ENCODE measurements at regions not wholly inside any gene's neighbourhood (a gene's known extent, or its start where the extent isn't known, plus 50 kb on each side); places are given as distances from the start of the nearest gene placed in this dataset.

- intact Hi-C loops (cut with micrococcal nuclease): no loop called here
- CTCF ChIA-PET: no interaction called here
- Mint-ChIP-seq H3K27ac (no peak overlapping the region), H3K27me3 (ENCODE audit: low read depth) (peaks cover 8% of the 10 kb centered on the region), H3K4me3 (no peak overlapping the region), H3K9me3 (peaks cover 2% of the 10 kb centered on the region), H3K4me1 (ENCODE audit: low read depth) (no peaks in the 10 kb centered on the region), H3K36me3 (ENCODE audit: low read depth) (no peaks in the 10 kb centered on the region)
- DNase-seq: no peak
Observed at GRCh38 chr2:221077799-221078198, 494.3 kb downstream of the EPHA4 start.

GRCh38 chr2:221085341-221085900 is 486.7 kb downstream of the EPHA4 start:
- Mint-ChIP-seq H3K36me3 (ENCODE audit: low read depth) (no peaks in the 10 kb centered on the region), H3K27ac (no peak overlapping the region), H3K4me1 (ENCODE audit: low read depth) (no peaks in the 10 kb centered on the region), H3K4me3 (no peak overlapping the region), H3K27me3 (ENCODE audit: low read depth) (no peaks in the 10 kb centered on the region), H3K9me3 (no peaks in the 10 kb centered on the region)
- DNase-seq: no peak
- CTCF ChIA-PET: no interaction called here
- intact Hi-C loops (cut with micrococcal nuclease): no loop called here

GRCh38 chr2:221085936-221086335 is 486.2 kb downstream of the EPHA4 start:
- DNase-seq: no peak
- no peaks in the 10 kb centered on the region for H3K36me3 Mint-ChIP-seq (ENCODE audit: low read depth)
- no peaks in the 10 kb centered on the region for H3K27me3 Mint-ChIP-seq (ENCODE audit: low read depth)
- no peaks in the 10 kb centered on the region for H3K4me1 Mint-ChIP-seq (ENCODE audit: low read depth)
- H3K4me3 Mint-ChIP-seq: no peak overlapping the region
- no peak overlapping the region for H3K27ac Mint-ChIP-seq
- intact Hi-C loops (cut with micrococcal nuclease): no loop called here
- H3K9me3 Mint-ChIP-seq: peaks cover under 1% of the 10 kb centered on the region
- CTCF ChIA-PET: no interaction called here

GRCh38 chr2:221087779-221088178 is 484.3 kb downstream of the EPHA4 start:
- CTCF ChIA-PET: no interaction called here
- Mint-ChIP-seq H3K36me3 (ENCODE audit: low read depth) (no peaks in the 10 kb centered on the region), H3K9me3 (peaks cover 2% of the 10 kb centered on the region), H3K27ac (no peak overlapping the region), H3K27me3 (ENCODE audit: low read depth) (peaks cover 2% of the 10 kb centered on the region), H3K4me3 (no peak overlapping the region), H3K4me1 (ENCODE audit: low read depth) (no peaks in the 10 kb centered on the region)
- DNase-seq: no peak
- intact Hi-C loops (cut with micrococcal nuclease): no loop called here

GRCh38 chr2:221088506-221088905 is 483.6 kb downstream of the EPHA4 start:
- no peak for DNase-seq
- Mint-ChIP-seq H3K36me3 (ENCODE audit: low read depth) (no peaks in the 10 kb centered on the region), H3K27ac (no peak overlapping the region), H3K27me3 (ENCODE audit: low read depth) (peaks cover 2% of the 10 kb centered on the region), H3K9me3 (peaks cover 2% of the 10 kb centered on the region), H3K4me3 (no peak overlapping the region), H3K4me1 (ENCODE audit: low read depth) (no peaks in the 10 kb centered on the region)
- CTCF ChIA-PET: interaction anchor here (0.9 kb wide), 1 partner anchor 48 kb away, joined by 3 read pairs; no protein-coding TSS in a partner anchor
- intact Hi-C loops (cut with micrococcal nuclease): no loop called here

- CTCF ChIA-PET: no interaction called here
- H3K27ac Mint-ChIP-seq: no peak overlapping the region
- no peaks in the 10 kb centered on the region for H3K36me3 Mint-ChIP-seq (ENCODE audit: low read depth)
- intact Hi-C loops (cut with micrococcal nuclease): no loop called here
- no peaks in the 10 kb centered on the region for H3K4me1 Mint-ChIP-seq (ENCODE audit: low read depth)
- peaks cover 2% of the 10 kb centered on the region for H3K9me3 Mint-ChIP-seq
- DNase-seq: no peak
- peaks cover 2% of the 10 kb centered on the region for H3K27me3 Mint-ChIP-seq (ENCODE audit: low read depth)
- H3K4me3 Mint-ChIP-seq: no peak overlapping the region
Observed at GRCh38 chr2:221095356-221095755, 476.7 kb downstream of the EPHA4 start.

- Mint-ChIP-seq H3K27me3 (ENCODE audit: low read depth) (peaks cover 7% of the 10 kb centered on the region), H3K9me3 (no peaks in the 10 kb centered on the region), H3K4me1 (ENCODE audit: low read depth) (no peaks in the 10 kb centered on the region), H3K4me3 (no peak overlapping the region), H3K36me3 (ENCODE audit: low read depth) (no peaks in the 10 kb centered on the region), H3K27ac (no peak overlapping the region)
- DNase-seq: no peak
- intact Hi-C loops (cut with micrococcal nuclease): no loop called here
- CTCF ChIA-PET: no interaction called here
Observed at GRCh38 chr2:221096706-221097567, 475.2 kb downstream of the EPHA4 start.

- Mint-ChIP-seq H3K9me3 (no peaks in the 10 kb centered on the region), H3K4me1 (ENCODE audit: low read depth) (no peaks in the 10 kb centered on the region), H3K27ac (no peak overlapping the region), H3K36me3 (ENCODE audit: low read depth) (no peaks in the 10 kb centered on the region), H3K27me3 (ENCODE audit: low read depth) (peaks cover 7% of the 10 kb centered on the region), H3K4me3 (no peak overlapping the region)
- CTCF ChIA-PET: interaction anchor here (1.0 kb wide), 1 partner anchor 37 kb away, joined by 3 read pairs; no protein-coding TSS in a partner anchor
- intact Hi-C loops (cut with micrococcal nuclease): no loop called here
- DNase-seq: no peak
Observed at GRCh38 chr2:221097568-221097915, 474.6 kb downstream of the EPHA4 start.

GRCh38 chr2:221097949-221098348 is 474.2 kb downstream of the EPHA4 start:
- H3K36me3 Mint-ChIP-seq (ENCODE audit: low read depth): no peaks in the 10 kb centered on the region
- H3K27me3 Mint-ChIP-seq (ENCODE audit: low read depth): peaks cover 5% of the 10 kb centered on the region
- CTCF ChIA-PET: interaction anchor here (1.0 kb wide), 1 partner anchor 36 kb away, joined by 3 read pairs; no protein-coding TSS in a partner anchor
- H3K4me1 Mint-ChIP-seq (ENCODE audit: low read depth): no peaks in the 10 kb centered on the region
- no peaks in the 10 kb centered on the region for H3K9me3 Mint-ChIP-seq
- no peak for DNase-seq
- no peak overlapping the region for H3K27ac Mint-ChIP-seq
- H3K4me3 Mint-ChIP-seq: no peak overlapping the region
- intact Hi-C loops (cut with micrococcal nuclease): no loop called here

GRCh38 chr2:221100467-221101089 is 471.5 kb downstream of the EPHA4 start:
- CTCF ChIA-PET: no interaction called here
- Mint-ChIP-seq H3K27ac (no peak overlapping the region), H3K36me3 (ENCODE audit: low read depth) (no peaks in the 10 kb centered on the region), H3K4me3 (no peak overlapping the region), H3K9me3 (no peaks in the 10 kb centered on the region), H3K27me3 (ENCODE audit: low read depth) (peaks cover 15% of the 10 kb centered on the region), H3K4me1 (ENCODE audit: low read depth) (no peaks in the 10 kb centered on the region)
- intact Hi-C loops (cut with micrococcal nuclease): loop anchor here (10.0 kb wide), 1 partner anchor 474 kb away; the partner anchor contains the start of gene EPHA4
- no peak for DNase-seq

- no peak overlapping the region for H3K27ac Mint-ChIP-seq
- H3K4me1 Mint-ChIP-seq (ENCODE audit: low read depth): no peaks in the 10 kb centered on the region
- intact Hi-C loops (cut with micrococcal nuclease): loop anchor here (10.0 kb wide), 1 partner anchor 472 kb away; the partner anchor contains the start of gene EPHA4
- CTCF ChIA-PET: interaction anchor here (0.7 kb wide), 1 partner anchor 454 kb away, joined by 3 read pairs; no protein-coding TSS in a partner anchor
- no peak for DNase-seq
- peaks cover 20% of the 10 kb centered on the region for H3K27me3 Mint-ChIP-seq (ENCODE audit: low read depth)
- no peak overlapping the region for H3K4me3 Mint-ChIP-seq
- no peaks in the 10 kb centered on the region for H3K36me3 Mint-ChIP-seq (ENCODE audit: low read depth)
- no peaks in the 10 kb centered on the region for H3K9me3 Mint-ChIP-seq
Observed at GRCh38 chr2:221102896-221103688, 469.0 kb downstream of the EPHA4 start.

- Mint-ChIP-seq H3K36me3 (ENCODE audit: low read depth) (no peaks in the 10 kb centered on the region), H3K4me3 (no peak overlapping the region), H3K9me3 (no peaks in the 10 kb centered on the region), H3K4me1 (ENCODE audit: low read depth) (no peaks in the 10 kb centered on the region), H3K27ac (no peak overlapping the region), H3K27me3 (ENCODE audit: low read depth) (peaks cover 20% of the 10 kb centered on the region)
- CTCF ChIA-PET: no interaction called here
- DNase-seq: no peak
- intact Hi-C loops (cut with micrococcal nuclease): loop anchor here (10.0 kb wide), 1 partner anchor 471 kb away; the partner anchor contains the start of gene EPHA4
Observed at GRCh38 chr2:221103930-221104329, 468.2 kb downstream of the EPHA4 start.

Data from activated naive CD4-positive, alpha-beta T cell treated with anti-CD3 and anti-CD28 coated beads for 36 hours (primary cell).